HG03135 (cell line): ENCODE measurements at regions not wholly inside any gene's neighbourhood (a gene's known extent, or its start where the extent isn't known, plus 50 kb on each side); places are given as distances from the start of the nearest gene placed in this dataset.

ENCODE experiments used
- ATAC-seq: cut with Tn5 transposase; IDR thresholded peaks from one replicate; pipeline ENCODE4 v1.9.1; 2021; ENCODE audit warnings: mild to moderate bottlenecking, moderate library complexity; ENCODE audit not compliant: unreplicated experiment

DNA sequence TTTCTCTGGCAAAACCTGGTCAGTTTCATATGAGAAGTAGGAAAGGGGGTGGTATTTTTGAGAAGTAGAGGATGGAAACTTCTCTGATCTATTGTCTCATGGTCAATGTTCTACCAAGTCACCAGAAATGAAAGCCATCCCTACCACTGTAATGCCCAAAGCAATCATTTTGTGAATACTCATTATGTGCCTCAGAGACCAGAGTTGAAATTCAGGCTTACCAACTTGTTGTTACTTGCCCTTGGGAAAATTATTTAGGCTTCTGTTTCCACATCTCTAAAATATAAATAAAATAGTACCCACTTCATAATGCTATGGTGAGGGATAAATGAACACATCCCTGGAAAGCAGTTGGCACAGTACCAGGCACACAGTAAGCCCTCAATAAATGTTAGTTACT, 723.7 kb upstream of the TBX3 start:
- ATAC-seq: no peak

DNA sequence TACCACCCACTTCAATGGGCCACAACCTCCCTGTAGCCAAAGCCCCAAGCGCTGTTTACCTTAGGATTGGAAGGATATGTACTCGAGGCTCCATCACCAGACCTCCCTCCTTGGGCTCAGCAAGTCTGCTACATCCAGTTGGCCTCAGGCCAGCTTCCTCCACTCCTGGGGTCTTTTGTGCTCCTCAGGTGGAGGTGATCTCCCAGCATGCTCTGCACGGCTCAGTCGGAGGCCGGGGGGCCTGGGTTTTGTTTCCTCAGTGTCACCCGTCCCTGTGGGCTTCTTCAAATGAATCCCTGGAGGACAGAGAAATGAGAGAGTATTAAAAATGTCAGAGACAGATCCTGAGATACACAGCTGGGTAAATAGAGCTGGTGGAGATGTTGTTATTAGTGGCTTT, 723.1 kb upstream of the TBX3 start:
- no peak for ATAC-seq

DNA sequence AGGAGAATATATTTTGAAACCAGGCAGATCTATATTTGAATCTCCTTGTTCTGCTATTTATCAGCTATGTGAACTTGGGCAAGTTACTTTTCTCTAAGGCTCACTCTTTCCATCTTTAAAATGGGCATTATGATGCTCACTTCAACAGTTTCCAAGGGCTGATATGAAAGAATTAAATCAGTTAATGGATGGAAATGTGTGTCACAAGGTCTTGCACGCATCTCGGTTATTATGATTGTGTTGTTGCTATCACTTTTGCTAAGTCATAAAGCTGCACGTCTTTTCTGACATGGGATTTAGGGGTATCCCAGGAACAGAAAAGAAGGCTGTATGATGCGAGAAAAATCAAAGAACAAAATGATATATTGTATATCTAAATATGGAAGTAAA, 721.5 kb upstream of the TBX3 start:
- no peak for ATAC-seq

DNA sequence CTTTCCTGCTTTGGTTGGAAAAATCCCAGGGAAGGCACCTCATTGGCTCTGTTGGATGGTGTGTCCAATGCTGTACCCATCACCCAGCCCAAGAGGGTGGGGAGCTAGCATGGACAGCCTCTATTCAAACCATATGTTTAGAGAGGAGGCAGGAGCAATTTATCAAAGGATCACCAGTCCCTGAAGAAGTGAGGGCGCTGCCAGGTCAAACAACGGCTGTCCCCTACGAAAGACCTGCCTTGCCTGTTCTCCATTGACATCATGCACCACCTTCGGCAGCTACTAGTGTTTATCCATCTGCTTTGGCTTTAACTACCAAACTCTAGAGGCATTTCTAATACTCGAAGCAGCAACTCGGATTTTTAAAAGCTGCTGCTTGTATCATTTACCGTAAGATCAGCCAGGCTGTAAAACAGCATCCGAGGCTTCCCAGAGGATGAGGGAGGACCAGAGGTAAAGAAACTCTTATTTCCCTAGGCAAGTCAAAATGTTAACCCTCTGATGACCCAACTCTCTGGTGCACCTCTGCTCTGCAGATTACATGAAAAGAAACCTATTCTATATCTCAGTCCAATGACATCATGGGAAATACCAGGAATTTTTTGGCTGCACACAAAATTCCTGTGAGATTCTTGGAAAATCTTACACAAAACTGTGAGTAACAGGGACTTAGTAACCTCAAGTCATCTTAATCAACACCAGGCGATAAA, 720.9 kb upstream of the TBX3 start:
- ATAC-seq: no peak

DNA sequence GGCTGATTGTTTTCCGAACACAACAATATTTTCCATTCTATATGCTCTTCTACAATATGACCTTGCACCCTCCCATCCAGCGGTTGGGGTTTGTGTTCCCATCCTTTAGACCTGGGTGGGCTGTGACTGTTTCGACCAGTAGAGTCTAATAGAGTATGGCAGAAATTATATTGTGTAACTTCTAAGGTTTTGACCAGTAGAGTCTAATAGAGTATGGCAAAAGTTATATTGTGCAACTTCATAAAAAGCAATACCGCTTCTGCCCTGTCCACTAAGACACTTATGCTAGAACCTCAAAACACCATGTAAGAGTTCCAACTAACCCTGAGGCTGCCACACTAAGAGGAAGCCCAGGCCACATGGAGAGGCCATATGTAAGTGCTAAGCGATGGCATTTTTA, 719.7 kb upstream of the TBX3 start:
- ATAC-seq: no peak

DNA sequence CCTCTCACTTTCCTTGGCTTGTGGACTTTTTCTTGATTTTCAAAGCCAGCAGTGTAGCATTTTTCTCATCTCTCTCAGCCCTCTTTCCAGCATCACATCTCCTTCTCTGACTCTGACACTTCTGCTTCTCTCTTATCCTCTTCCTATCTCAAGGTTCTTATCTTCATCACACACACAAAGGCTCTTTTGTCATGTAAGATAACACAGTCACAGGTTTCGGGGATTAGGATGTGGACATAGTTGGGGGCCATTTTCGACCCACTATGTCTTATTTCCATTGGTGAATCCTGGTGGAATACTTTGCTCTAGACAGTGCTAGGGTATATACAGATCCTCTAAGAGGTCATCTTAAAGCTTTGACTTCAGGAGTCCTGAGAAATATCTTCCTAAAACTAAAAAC, 719.3 kb upstream of the TBX3 start:
- no peak for ATAC-seq

DNA sequence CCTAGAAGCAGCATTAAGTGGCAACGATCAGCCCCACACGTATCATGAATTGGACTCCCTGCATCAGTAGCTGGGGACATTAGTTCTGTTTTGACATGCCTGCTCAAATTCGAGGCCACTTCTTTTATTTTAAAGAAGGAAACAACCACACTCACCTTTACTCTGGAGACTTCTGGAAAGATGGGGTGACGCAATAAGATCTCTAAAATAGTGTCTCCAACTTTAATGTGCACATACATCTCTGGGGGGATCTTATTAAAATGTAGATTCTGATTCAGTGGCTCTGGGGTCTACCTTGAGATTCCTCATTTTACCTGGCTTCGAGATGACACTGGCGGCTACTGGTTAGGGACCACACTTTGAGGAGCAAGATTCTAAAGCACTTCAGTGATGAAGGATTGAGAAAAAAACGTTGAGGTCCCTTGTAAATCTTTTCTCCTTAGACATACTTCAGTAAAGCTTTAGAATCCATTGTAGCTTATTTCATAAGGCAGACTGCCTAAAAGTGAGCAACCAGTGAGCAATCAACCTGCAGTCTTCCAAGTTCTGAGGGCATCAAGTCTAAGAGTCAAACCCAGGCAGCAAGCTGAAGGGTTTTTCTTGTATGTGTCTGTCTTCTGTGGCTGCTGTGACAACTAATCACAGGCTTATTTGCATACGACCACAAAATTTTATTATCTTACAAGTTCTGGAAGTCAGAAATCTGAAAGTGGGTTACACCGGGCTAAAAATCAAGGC, 718.6 kb upstream of the TBX3 start:
- ATAC-seq: no peak

DNA sequence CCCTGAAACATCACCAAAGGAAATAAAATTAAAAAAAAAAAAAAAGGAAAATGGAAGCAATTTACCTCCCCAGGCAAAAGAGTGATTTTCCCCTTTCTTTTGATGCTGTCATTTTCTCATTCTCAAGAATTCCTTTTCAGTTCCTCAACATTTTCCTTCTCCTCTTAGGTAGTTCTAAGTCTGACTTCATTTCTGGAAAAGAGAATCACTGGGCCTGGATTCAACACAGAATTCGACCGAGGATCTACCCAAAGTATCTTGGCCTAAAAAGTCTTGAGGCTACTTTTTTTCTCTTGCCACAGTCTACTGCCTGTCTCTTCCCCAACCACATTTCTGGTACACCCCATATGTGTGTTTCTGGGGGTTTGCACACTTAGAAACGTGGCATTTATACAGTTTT, 717.8 kb upstream of the TBX3 start:
- no peak for ATAC-seq

DNA sequence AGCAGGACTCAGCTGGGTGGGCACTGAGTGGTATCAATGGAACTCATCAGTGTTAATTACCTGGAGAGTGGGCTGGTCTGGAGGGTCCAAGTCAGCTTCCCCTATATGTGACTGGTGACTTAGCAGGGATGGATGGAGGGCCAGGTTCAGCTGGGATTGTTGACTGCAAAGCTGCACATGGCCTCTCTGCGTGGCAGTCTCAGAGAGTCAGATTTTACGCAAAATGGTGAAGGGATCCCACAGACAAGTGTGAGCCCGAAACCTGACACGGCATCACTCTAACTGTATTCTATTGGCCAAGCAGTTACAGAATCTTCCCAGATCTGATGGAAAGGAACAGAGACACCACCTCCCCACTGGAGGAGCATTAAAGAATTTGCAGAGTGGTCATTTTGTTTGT, 716.0 kb upstream of the TBX3 start:
- no peak for ATAC-seq

DNA sequence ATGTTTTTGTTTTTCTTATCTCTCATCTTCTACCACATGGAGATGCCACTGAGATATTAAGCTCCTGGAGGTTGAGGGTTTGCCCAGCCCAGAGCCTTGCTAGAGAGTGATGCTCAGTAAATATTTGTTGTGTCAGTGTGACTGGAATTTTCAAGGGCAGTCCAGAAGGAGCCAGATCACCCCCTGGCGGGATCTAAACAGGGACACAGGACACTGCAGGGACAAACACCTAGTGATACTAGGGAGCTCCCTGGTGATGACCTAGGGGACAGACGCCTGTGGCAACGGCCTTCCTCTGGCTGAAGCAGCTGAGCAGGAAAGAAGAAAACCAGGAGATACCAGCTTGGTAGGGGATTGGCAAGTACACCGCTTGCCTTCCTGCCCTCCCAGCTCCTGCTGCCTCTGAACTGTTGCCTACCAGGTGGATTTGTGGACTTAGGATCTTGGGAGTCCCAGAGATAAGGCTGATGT, 714.4 kb upstream of the TBX3 start:
- ATAC-seq: no peak

DNA sequence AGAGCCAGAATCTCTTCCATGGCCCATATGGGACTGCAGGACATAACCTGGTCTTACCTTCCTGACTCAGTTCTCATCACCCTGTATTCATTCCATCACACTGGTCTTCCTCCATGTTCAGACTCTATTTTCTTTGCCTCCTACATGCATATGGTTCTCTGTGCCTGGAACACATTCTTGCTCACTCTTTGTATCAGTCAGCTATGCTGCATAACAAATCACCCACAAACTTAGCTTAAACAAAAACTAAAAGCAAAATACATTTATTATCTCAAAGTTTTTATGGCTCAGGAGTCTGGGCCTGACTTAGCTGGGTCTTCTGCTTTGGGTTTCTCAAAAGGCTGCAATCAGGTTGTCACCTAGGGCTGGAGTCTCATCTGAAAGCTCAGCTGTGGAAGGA, 712.6 kb upstream of the TBX3 start:
- no peak for ATAC-seq

DNA sequence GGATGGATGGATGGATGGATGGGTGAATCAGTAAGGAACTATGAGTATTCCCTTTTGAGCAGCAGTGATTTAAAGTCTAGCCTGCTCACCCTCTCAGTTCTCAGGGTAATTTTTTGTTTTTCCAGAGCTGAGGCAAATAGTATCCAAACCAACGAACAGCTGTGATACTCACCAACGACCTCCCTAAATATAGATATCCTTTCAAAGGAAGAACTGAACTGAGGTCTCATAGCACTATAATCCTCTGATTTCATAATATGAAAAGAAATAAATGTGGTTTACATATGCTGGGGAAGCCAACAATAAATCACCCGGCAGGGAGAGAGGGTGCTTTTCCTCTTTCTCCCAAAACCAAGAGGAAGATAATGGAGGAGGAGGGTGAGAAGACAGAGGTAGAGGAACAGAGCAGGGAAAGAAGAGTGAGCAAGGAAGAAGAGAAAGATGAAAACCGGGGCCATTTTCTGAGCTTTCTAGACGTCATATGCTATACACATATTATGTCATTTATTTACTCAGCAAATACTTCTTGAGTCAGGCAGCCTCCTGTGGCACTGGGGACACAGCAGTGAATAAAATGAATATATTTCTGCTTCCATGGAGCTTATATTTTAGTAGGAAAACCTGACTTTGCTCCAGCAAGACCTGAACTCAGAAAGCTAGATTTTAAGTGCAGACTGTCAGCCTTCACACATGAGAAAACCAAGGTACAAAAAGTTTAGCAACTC, 710.7 kb upstream of the TBX3 start:
- ATAC-seq: no peak

DNA sequence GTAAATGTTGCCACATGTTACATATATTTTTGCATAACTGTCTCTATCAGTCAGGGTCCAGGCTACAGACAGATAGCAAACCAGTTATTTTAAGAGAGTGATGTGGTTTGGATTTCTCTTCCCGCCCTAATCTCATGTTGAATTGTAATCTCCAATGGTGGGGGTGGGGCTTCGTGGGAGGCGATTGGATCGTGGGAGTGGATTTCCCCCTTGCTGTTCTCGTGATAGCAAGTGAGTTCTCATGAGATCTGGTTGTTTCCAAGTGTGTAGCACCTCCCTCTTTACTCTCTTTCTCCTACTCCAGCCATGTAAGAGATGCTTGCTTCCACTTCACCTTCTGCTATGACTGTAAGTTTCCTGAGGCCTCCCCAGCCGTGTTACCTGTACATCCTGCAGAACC, 704.2 kb upstream of the TBX3 start:
- ATAC-seq: no peak

DNA sequence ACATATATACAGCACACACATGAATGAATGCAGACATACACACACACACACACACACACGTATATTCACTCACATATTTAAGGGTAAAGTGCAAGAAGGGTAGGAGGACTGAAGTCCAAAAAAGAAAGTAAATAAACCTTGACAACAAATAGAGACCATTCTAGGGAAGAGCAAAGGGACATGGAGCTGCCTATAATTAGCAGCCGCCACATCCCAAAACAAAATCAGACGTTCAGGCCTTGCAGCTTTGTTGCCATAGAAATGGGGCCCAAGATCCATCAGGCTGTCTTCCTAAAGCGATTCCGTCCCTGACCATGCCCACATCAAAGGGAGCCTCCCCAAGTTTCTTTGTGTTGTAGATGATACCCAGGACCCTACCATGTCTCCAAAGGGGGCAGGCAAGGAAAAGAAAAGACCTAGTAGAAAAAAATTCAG, 703.5 kb upstream of the TBX3 start:
- no peak for ATAC-seq

DNA sequence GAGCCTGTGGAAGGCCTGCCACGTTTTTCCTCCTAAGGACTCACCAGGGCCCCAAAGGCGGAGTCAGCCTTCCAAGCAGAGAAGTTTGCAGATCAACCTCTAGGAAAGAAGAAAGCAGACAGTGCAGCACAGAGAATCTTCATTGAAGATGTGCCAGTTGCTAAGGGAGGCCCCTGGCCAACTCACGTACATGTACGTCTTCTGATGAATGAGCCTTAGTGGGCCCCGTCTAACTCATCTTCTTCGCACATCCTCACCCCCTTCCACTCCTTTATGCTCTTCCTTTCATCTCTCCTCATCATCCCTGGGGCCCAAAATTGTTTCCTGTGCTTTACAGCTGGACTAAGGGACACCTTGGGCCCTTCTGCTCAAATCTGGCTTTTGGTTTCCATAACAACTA, 703.0 kb upstream of the TBX3 start:
- no peak for ATAC-seq

DNA sequence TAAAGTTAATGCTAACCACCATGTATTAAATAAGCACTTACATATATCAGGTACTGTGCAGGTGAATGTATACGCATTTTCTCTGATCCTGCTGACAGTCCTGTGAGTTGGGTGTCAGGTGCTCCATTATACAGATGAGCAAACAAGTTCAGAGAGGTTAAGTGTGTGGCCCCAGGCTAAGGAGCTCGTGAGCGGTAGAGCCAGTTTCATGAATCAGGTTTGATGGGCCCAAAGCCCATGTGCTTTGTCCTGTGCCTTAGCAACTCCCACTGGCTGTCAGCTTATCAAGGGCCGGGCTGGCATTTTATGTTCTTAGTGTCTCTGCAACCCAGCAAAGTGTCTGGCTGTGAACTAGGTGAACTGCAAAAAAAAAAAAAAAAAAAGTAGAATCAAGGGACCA, 701.2 kb upstream of the TBX3 start:
- ATAC-seq: no peak

DNA sequence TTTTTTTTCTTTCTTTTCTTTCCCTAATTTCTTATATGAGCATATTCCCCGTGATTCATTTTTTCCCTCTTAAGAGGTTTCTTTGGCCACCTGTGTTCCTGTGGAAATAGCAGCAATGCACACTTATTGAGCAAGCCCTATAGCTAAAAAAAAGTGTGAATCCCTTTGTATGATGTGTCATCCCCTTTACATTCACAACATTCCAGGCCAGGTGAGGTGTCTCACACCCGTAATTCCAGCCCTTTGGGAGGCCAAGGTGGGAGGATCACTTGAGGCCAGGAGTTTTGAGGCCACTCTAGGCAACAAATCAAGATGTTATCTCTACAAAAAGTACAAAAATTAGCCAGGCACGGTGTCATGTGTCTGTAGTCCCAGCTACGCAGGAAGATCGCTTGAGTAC, 700.4 kb upstream of the TBX3 start:
- ATAC-seq: no peak

DNA sequence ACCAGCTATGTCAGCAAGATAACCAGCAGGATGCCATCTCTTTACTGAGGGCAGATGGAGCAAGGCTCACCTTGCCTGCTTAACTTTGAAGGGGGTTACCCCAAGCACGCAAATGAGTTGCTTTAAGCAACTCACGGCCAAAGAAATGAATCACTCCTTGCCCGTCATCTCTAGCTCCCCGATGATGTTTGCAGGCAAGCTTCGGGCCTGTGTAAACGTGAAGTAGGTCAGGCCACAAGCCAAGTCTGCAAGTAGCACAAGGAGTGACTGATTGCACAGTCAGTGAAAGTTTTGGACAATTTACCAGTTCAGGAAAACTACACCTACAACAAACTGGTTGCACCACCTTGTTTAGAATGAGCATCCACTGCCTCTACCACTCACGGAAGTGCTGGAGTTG, 699.7 kb upstream of the TBX3 start:
- no peak for ATAC-seq

DNA sequence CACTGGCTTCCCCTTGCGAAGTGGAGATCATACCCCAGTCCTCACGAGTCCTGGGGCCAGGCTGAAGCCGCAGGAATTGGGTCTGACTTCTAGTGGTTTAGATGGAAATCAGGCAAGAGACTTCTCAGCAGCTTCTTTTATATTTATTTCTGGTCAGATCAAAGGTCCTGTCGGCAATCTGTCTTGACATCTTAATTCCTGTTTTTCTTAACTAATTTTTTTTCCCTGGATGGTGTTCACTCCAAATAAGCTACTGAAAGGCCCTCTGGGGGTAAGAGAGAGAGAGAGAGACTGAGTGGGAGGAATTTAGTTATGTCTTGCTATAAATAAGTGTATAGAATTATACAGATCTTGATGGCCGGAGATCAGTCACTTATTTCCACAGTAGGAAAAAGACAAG, 698.7 kb upstream of the TBX3 start:
- ATAC-seq: no peak

DNA sequence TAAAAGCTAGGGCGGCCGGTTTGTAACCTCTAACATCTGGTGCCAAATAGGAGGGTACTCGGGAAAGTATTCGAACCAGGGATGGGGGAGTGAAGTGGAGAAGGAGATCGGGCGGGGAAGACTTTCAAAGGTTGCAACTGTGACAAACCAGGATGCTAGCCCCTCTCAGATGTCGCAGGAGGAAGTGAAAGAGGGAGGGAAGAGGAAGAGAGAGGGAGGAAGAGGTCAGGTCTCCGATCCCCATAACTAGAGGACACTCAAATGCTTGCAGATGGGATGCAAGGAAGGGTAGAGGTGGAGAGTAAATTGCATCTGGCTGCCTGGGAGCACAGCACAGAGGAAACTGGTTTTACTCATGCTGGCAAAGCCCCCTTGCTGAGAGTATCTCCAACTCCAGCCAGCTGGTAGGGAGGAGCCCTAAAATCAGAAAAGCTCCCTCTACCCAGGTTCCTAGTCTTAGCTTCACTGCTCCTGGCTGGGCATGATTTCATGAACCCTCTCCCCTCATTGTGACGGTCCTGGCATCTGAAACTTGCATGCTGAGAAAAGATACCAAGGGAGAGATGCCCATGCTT, 696.7 kb upstream of the TBX3 start:
- no peak for ATAC-seq

DNA sequence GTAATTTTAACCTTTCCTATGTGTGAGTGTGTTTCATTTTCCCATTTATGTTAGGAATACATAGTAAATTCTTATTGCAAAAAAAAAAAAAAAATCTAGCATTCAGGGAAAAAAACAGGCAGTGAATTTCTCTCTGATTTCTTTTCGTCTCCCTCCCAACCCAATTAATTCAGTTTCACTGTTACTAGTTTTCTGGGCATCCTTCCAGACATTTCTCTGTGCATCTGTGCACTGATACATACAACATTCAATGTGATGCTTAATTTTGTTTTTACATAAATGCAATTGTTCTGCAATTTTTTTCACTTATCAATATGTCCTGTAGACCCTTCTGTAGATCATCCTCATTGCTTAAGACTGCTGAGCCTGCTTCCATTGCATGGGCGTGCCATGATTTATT, 694.3 kb upstream of the TBX3 start:
- no peak for ATAC-seq

DNA sequence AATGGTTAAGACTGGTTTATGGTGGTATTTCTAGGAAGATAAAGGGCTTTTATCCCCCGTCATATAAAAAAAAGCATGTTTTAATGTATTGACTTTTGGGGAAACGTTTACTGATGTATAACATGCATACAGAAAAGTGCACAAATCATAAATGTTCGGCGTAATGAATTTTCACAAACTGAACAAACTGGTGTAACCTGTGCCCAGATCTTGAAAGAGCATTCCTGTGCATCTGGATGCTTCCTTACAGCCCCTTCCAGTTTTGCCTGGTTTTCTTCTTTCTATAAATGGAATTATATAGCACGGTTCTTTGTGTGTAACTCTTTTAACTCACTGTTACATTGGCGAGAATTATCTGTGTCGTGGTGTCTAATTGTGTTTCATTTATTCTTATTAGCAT, 693.8 kb upstream of the TBX3 start:
- no peak for ATAC-seq
